NCI-H2107 treated with DMSO at 0.1 percent for 48 hours (cell line): ENCODE measurements at regions not wholly inside any gene's neighbourhood (a gene's known extent, or its start where the extent isn't known, plus 50 kb on each side); places are given as distances from the start of the nearest gene placed in this dataset.

Source experiments
- DNase-seq: peaks from one replicate; lab custom pipeline; 2025; ENCODE audit not compliant: unreplicated experiment; lab: John Stamatoyannopoulos, UW

- DNase-seq = no peak
These were observed 49.9 kb upstream of the HS6ST1 start for GRCh38 chr2:128368437-128369107.

- DNase-seq = no peak
These were observed 50.5 kb upstream of the HS6ST1 start for GRCh38 chr2:128369108-128369555.

- no peak for DNase-seq
These were observed 51.2 kb upstream of the HS6ST1 start for GRCh38 chr2:128369602-128370467.

GRCh38 chr2:128370468-128371247, 52.0 kb upstream of the HS6ST1 start:
- no peak for DNase-seq

- no peak for DNase-seq
These were observed 52.6 kb upstream of the HS6ST1 start for GRCh38 chr2:128371248-128371630.

DNA sequence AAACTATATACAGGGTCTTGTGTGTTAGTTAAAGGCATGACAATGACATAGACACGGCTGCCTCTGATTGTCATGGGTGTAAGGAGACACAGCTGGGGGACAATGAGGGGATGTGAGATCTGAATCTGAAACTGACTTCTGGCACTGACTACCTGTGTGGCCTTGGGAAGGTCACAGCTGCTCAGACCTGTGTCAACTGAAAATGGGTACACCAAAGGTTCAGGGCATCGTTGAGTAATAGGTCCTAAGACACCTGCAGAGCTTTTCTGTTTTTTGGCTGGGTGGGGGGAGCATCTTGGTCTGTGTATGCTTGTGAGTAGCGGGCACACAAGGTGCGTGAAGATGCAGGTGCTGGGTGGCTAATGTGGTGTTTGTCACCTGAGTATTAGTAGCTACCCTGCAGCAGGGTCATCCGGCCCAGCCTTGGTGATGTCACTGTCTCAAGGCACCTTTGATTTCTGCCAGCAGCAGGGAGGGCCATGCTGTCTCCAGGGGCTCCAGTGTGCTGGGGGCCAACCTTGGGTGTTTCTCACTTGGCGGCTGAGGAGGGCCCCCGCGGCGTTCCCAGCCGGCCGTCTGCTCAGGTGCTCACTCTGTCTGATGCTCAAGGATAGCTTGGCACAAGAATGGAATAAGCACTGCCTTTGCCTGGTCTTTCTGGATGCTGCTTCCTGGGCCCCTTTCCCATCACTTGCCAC, 53.1 kb upstream of the HS6ST1 start:
- no peak for DNase-seq

DNA sequence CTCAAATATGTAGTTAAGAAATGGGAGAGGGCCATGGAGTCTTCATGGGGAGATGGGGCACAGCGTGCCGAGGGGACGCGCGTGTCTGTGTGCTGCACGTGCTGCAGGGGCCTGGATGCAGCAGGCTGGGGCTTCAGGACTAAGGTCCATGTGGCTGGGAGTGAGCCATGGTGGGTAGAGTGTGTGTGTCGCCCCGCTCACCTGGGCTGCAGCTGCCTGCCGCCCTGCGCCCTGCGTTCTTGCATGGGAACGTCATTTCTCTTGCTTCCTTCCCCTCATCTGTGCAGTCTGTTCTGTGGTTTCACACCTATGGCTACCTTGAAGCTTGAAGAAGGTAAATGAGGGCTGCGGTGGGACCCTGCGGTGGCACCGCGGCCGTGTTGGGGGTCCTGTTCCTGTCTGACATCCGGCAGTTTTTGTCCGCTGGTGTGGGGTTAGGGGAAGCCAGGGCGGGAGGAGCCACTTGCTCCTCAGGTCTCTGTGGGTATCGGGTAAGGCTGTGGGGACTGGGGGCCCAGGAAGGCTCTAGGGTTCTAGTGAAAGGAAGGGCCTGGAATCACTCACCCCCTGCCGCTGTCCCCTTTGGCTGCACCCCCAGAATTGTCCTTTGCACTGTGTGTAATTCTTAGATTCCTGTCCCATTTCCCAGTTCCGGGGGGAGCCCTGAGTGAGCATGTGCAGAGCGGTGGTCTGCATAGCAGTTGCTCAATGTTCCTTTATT, 54.1 kb upstream of the HS6ST1 start:
- no peak for DNase-seq

DNA sequence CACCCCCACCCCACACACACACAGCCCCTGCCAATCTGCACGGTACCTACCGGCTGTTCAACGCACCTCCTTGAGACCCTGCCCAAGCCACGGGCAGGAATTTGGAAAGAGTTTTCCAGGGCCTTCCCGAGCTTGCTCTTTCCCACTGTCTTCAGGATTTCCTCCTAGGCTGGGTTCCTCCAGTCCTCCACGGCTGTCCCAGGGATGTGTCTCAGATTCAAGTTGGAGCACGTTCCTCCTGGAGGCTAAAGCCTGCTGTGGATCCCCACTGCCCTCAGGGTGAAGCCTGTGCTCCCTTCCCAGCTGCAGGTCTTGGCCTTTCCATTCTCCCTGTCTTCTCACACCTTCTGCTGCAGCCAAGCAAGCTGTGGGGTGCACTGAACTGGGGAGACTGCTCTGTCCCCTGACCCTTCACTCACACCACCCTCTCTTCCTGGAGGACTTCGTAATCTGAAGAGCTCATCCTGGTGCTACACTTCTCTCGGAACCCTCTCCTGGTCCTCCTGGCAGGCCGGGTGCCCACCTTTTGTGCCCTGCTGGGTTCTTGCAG, 54.9 kb upstream of the HS6ST1 start:
- DNase-seq = no peak

GRCh38 chr2:128374001-128374710, 55.5 kb upstream of the HS6ST1 start:
- peak; percentile 46 for DNase-seq

- no peak for DNase-seq
These were observed 56.2 kb upstream of the HS6ST1 start for GRCh38 chr2:128374711-128375413.

GRCh38 chr2:128375454-128375853, 56.8 kb upstream of the HS6ST1 start:
- no peak for DNase-seq

- DNase-seq = no peak
These were observed 57.8 kb upstream of the HS6ST1 start for GRCh38 chr2:128376241-128377041.

- DNase-seq = no peak
These were observed 58.6 kb upstream of the HS6ST1 start for GRCh38 chr2:128377071-128377910.

DNA sequence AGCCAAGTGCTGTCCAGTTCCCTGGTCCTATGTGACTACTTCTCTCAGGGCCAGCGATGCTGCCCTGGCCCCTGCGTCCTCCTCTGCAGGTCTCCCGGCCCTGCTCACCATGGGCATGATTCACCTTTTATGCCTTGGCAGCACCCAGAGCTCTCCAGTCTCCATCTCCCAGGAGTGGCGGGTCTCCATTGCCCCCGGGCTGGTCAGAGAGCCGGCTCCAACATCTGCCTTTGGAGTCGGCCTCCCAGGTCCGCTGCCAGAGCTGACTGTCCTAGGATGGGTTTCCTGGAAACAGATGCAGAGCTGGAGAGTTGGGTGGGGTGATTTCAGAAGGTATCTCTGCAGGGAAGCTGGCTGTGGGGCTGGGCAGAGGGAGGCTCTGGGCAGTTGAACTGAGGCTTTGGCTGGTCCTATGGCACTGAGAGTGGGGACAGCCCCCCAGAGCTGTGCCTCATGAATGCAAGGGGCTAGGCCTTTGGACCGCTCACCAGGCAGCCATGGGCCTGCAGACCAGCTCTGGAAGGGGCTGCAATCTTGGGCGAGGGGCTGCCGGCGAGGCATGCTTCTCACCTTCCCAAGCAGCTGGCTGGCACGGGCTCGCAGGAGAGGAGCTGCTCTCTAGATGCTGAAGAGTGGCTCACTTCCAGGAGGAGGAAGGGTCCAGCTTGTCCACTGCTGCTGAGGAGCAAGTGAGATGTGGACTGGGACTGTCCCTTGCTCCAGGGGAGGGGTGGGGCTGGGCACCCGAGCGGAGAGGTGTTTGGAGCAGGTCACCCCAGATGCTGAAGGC, 59.8 kb upstream of the HS6ST1 start:
- DNase-seq = no peak

- DNase-seq = no peak
These were observed 60.6 kb upstream of the HS6ST1 start for GRCh38 chr2:128379021-128380015.
